Activated CD8-positive, alpha-beta T cell treated with anti-CD3 and anti-CD28 coated beads for 36 hours (primary cell): ENCODE measurements at regions not wholly inside any gene's neighbourhood (a gene's known extent, or its start where the extent isn't known, plus 50 kb on each side); places are given as distances from the start of the nearest gene placed in this dataset.

Experiments used
- ATAC-seq: fragments of 200-7000 bp; cut with Tn5 transposase; one replicate; pipeline ENCODE4 v1.10.0; 2021; ENCODE audit warnings: mild to moderate bottlenecking, moderate library complexity
- CTCF ChIA-PET: fragments of 350-600 bp; sonication (Branson Sonifier 250); formaldehyde crosslinking; loops from one replicate; lab custom pipeline; 2021; ENCODE audit warnings: antibody characterized with exemption; lab: Charles Lee
- POLR2A ChIA-PET: fragments of 350-600 bp; sonication (Branson Sonifier 250); formaldehyde crosslinking; loops from one replicate; lab custom pipeline; 2021; ENCODE audit warnings: antibody characterized with exemption; lab: Charles Lee
- DNase-seq: peaks from one replicate; pipeline ENCODE4 v3.0.0-alpha.2; 2020
- H3K27ac Mint-ChIP-seq: one replicate; pipeline ENCODE4 v1.8.0; 2021; ENCODE audit warnings: mild to moderate bottlenecking, mixed read lengths
- H3K27me3 Mint-ChIP-seq: one replicate; pipeline ENCODE4 v1.8.0; 2021; ENCODE audit warnings: mixed read lengths
- H3K36me3 Mint-ChIP-seq: one replicate; pipeline ENCODE4 v1.8.0; 2021; ENCODE audit warnings: low read depth, mixed read lengths
- H3K4me1 Mint-ChIP-seq: one replicate; pipeline ENCODE4 v1.8.0; 2021; ENCODE audit warnings: low read depth, mixed read lengths
- H3K4me3 Mint-ChIP-seq: one replicate; pipeline ENCODE4 v1.8.0; 2021; ENCODE audit warnings: mild to moderate bottlenecking, moderate library complexity, mixed read lengths
- H3K9me3 Mint-ChIP-seq: one replicate; pipeline ENCODE4 v1.8.0; 2021; ENCODE audit warnings: mixed read lengths
- intact Hi-C: fragments of 100-400 bp; cut with micrococcal nuclease; formaldehyde crosslinking; loops from one replicate; pipeline ENCODE4 v1.10.0; 2022
- TF ChIP-seq, protein P1 (sequence below): fragments of 200-600 bp; IDR thresholded peaks from one replicate; pipeline ENCODE4 v1.8.0; 2022; ENCODE audit warnings: antibody characterized with exemption, mild to moderate bottlenecking

- peaks cover 14% of the 10 kb centered on the region for H3K27me3 Mint-ChIP-seq
- no peaks in the 10 kb centered on the region for H3K4me1 Mint-ChIP-seq
- no peak for ATAC-seq
Observed at GRCh38 chr14:54207075-54207474, 189.7 kb upstream of the CDKN3 start.

DNA sequence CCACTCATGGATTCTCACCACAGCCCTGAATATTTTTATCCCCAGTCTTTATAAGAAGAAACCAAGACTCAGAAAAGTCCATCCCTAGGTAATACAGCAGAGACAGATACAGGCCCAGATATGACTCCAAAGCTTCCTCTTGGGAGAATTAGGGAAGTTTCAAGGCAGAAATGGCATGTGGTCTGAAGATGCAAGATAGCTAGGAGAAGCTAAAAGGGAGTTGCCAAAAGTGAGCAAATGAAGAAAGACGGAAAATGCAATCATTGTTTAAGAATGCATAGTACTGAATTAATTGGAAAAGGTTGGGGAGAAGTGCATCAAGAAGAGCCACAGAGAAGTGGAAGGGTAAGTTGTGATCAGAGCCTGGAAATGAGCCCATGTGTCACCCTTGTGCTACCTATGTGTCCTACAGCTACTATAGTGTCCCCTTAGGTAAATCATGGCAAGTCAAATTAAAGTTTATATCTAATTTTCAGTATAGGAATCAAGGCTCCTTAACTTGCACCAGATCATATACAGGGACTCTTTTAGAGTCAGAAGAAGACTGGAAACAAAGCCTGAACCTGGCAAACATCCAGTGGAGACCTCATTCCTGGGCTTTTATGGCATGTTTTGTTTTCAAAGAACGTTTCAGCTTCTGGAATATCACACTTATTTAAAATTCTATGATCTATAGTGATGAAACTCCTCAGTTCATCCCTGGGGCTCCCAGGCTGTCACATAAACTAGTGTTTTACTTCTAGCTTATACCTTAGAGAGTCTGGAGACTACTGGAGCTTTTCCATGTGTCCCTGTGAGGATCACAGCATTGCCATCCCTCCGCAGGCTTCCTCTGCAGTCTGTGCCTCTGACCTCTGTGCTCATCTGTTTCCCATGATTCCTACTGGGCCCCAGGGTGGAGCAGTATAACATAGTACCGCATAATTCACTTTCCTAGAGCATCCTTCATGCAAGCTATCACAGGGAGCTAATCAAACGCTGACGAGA, 189.0 kb upstream of the CDKN3 start:
- H3K4me3 Mint-ChIP-seq: no peak overlapping the region

More at GRCh38 chr14:54207075-54207474, 189.7 kb upstream of the CDKN3 start:
- intact Hi-C loops: no loop called here
- Mint-ChIP-seq H3K9me3 (no peaks in the 10 kb centered on the region), H3K27ac (no peak overlapping the region), H3K4me3 (no peak overlapping the region), H3K36me3 (no peaks in the 10 kb centered on the region)
- TF ChIP-seq, protein P1, sequence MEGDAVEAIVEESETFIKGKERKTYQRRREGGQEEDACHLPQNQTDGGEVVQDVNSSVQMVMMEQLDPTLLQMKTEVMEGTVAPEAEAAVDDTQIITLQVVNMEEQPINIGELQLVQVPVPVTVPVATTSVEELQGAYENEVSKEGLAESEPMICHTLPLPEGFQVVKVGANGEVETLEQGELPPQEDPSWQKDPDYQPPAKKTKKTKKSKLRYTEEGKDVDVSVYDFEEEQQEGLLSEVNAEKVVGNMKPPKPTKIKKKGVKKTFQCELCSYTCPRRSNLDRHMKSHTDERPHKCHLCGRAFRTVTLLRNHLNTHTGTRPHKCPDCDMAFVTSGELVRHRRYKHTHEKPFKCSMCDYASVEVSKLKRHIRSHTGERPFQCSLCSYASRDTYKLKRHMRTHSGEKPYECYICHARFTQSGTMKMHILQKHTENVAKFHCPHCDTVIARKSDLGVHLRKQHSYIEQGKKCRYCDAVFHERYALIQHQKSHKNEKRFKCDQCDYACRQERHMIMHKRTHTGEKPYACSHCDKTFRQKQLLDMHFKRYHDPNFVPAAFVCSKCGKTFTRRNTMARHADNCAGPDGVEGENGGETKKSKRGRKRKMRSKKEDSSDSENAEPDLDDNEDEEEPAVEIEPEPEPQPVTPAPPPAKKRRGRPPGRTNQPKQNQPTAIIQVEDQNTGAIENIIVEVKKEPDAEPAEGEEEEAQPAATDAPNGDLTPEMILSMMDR: no peak
- CTCF ChIA-PET: interaction anchor here (0.9 kb wide), 1 partner anchor 37 kb away, joined by 3 read pairs; no protein-coding TSS in a partner anchor
- POLR2A ChIA-PET: no interaction called here
- DNase-seq: no peak

DNA sequence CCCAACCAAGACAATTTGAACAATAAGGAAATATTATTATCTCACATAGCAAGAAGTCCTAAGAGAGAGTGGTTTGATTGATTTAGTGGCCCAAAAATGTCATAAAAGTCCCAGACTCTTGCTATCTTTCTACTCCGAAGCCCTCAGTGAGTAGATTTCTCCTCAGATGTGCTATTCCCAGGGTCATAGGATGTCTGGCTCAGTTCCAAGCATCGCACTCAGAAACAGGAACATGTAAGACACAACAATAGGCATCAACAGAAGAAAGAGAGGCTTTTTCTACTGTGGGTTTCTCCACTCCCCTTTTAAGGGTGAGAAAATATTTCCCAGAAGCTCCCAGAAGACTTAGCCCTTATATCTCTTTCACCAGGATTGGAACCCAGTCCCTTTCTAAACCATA, 188.1 kb upstream of the CDKN3 start:
- Mint-ChIP-seq H3K27ac (no peak overlapping the region), H3K9me3 (no peaks in the 10 kb centered on the region), H3K36me3 (no peaks in the 10 kb centered on the region), H3K4me1 (no peaks in the 10 kb centered on the region), H3K27me3 (peaks cover 16% of the 10 kb centered on the region), H3K4me3 (no peak overlapping the region)
- DNase-seq: no peak
- TF ChIP-seq, protein P1: no peak
- CTCF ChIA-PET: no interaction called here
- intact Hi-C loops: no loop called here
- no peak for ATAC-seq
- POLR2A ChIA-PET: no interaction called here

More for the DNA sequence above, 189.0 kb upstream of the CDKN3 start:
- Mint-ChIP-seq H3K27me3 (peaks cover 16% of the 10 kb centered on the region), H3K4me1 (no peaks in the 10 kb centered on the region), H3K9me3 (no peaks in the 10 kb centered on the region), H3K36me3 (no peaks in the 10 kb centered on the region), H3K27ac (no peak overlapping the region)
- TF ChIP-seq, protein P1: no peak
- intact Hi-C loops: no loop called here
- no peak for ATAC-seq
- DNase-seq: no peak
- ChIA-PET CTCF (interaction anchor here (0.9 kb wide), 1 partner anchor 37 kb away, joined by 3 read pairs; no protein-coding TSS in a partner anchor), POLR2A (no interaction called here)

- no peak overlapping the region for H3K27ac Mint-ChIP-seq
- no peak overlapping the region for H3K4me3 Mint-ChIP-seq
- ATAC-seq (no peak), DNase-seq (no peak)
- H3K4me1 Mint-ChIP-seq: no peaks in the 10 kb centered on the region
- CTCF ChIA-PET: no interaction called here
- H3K27me3 Mint-ChIP-seq: peaks cover 16% of the 10 kb centered on the region
- H3K36me3 Mint-ChIP-seq: no peaks in the 10 kb centered on the region
- no peaks in the 10 kb centered on the region for H3K9me3 Mint-ChIP-seq
- POLR2A ChIA-PET: no interaction called here
- TF ChIP-seq, protein P1: no peak
- intact Hi-C loops: no loop called here
Observed at GRCh38 chr14:54209511-54210250, 187.1 kb upstream of the CDKN3 start.
